ENCODE measurements at regions not wholly inside any gene's neighbourhood (a gene's known extent, or its start where the extent isn't known, plus 50 kb on each side); places are given as distances from the start of the nearest gene placed in this dataset.
"Not testable (repeated sequence)": the region's sequence is repeated elsewhere in the genome, so short reads cannot be mapped to it uniquely, and the experiment has no call there.

DNA sequence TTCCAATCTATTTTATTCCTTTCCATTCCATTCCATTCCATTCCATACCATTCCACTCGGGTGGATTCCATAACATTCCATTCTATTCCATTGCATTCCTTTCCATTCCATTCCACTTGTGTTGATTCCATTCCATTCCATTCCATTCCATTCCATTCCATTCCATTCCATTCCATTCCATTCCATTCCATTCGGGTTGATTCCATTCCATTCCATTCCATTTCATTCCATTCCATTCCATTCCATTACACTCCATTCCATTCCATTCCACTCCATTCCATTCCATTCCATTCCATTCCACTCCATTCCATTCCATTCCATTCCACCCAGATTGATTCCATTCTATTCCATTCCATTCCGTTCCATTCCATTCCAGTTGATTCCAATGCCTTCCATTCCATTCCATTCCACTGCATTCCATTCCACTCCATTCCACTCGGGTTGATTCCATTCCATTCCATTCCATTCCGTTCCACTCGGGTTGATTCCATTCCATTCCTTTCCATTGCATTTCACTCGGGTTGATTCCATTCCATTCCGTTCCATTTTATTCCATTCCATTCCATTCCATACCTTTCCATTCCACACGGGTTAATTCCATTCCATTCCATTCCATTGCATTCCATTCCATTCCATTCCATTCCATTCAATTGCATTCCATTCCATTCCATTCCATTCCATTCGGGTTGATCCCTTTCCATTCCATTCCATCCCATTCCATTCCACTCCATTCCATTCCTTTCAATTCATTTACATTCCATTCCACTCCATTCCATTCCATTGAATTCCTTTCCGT is 168.4 kb downstream of the CWH43 start:
- DNase-seq (ENCODE audit: low spot score): peak; percentile 42

DNA sequence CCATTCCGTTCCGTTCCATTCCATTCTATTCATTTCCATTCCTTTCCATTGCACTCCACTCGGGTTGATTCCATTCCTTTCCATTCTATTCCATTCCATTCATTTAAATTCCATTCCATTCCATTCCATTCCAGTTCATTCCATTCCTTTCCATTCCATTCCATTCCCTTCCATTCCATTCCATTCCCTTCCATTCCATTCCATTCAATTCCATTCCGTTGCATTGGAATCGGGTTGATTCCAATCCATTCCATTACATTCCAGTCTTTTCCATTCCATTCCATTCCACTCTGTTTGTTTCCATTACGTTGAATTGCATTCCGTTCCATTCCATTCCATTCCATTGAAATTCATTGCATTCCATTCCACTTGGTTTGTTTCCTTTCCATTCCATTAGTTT is 169.2 kb downstream of the CWH43 start:
- not testable (repeated sequence) for DNase-seq (ENCODE audit: low spot score)

DNA sequence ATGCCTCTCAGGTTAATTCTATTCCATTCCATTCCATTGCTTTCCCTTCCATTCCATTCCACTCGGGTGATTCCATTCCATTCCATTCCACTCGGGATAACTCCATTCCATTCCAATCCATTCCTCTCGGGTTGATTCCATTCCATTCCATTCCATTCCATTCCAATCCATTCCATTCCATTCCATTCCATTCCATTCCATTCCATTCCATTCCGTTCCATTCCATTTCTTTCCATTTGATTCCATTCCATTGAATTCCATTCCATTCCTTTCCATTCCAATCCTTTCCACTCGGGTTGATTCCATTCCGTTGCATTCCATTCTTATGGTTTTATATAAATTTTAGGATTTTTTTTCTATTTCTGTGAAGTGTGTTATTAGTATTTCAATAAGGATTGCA is 170.2 kb downstream of the CWH43 start:
- not testable (repeated sequence) for DNase-seq (ENCODE audit: low spot score)

DNA sequence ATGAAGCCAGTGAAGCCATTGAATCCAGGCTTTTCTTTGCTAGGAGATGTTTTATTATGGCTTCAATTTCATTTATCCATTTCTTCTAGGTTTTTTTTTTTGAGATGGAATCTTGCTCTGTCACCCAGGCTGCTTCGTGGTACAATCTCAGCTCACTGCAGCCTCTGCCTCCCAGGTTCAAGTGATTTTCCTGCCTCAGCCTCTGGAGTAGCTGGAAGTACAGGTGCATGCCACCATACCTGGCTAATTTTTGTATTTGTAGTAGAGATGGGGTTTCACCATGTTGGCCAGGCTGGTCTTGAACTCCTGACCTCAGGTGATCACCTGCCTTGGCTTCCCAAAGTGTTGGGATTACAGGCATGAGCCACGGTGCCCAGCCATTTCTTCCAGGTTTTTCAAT is 171.6 kb downstream of the CWH43 start:
- DNase-seq (ENCODE audit: low spot score): not testable (repeated sequence)

DNA sequence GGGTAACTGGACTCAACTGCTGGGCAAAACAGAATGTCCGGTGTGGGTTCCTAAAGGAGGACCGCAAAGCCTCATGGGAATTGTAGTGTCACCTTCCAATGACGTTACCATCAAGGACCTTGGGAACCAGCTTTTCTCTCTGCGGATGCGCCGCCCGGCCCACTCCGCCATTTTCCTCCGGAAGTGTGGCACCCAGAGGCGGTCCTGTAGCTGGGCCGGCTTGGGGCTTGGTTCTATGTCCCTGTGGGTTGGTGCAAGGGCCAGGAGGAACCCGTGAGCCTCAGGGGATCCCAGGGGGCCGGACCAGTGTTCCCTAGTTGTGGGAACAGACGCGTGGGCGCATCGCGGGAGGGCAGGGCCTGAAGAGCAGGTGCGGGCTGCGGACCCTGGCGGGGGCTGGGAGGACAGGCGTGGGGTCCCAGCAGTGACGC is 175.1 kb downstream of the CWH43 start:
- DNase-seq (ENCODE audit: low spot score): not testable (repeated sequence)

DNA sequence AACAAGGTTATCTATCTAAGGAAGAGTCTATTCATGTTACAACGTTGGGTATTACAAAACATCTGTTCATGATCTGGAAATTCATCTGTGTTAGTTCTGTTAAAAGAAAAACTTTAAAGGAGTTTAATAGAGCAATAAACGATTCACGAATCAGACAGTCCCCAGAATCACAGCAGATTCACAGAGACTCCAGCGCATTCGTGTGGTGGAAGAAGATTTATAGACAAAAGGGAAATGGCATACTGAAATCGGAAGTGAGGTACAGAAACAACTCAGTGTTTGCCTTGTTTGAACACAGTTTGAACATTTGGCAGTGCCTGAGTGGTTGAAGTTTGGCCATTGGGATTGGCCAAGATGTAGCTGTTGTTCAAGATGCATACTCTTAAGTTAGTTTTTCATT is 178.8 kb downstream of the CWH43 start:
- not testable (repeated sequence) for DNase-seq (ENCODE audit: low spot score)

DNA sequence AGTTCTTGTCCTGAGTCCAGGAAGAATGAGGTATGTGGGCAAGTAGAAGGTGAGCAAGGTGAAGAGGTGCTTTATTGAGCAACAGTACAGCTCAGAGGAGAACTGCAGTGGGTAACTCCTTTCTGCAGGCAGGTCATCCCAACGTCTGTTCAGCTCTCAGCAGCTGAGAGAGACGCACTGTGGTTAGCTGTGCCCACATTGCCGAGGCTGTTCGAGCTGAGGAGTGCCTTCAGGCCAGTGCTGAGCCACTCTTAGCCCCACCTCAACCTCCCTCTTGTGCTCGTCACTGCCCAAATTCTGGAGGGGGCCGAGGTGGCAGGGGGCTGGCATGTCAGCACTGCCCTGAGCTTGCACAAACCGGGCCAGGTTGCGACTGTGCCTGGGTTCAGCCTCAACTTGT is 191.8 kb downstream of the CWH43 start:
- not testable (repeated sequence) for DNase-seq (ENCODE audit: low spot score)

DNA sequence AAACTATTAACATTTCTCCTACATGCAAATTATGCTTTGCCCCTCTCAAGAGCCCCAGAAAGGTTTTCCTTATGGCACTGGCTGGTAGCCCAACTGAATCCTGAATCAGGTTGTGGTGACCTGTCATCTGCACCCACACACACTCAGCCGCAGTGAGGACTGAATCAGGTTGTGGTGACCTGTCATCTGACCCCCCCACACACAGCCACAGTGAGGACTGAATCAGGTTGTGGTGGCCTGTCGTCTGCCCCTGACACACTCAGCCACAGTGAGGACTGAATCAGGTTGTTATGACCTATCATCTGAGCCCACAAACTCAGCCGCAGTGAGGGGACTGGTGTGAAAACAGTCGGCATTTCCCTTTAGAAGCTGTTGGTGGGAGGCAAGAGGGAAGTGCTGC is 195.0 kb downstream of the CWH43 start:
- not testable (repeated sequence) for DNase-seq (ENCODE audit: low spot score)

DNA sequence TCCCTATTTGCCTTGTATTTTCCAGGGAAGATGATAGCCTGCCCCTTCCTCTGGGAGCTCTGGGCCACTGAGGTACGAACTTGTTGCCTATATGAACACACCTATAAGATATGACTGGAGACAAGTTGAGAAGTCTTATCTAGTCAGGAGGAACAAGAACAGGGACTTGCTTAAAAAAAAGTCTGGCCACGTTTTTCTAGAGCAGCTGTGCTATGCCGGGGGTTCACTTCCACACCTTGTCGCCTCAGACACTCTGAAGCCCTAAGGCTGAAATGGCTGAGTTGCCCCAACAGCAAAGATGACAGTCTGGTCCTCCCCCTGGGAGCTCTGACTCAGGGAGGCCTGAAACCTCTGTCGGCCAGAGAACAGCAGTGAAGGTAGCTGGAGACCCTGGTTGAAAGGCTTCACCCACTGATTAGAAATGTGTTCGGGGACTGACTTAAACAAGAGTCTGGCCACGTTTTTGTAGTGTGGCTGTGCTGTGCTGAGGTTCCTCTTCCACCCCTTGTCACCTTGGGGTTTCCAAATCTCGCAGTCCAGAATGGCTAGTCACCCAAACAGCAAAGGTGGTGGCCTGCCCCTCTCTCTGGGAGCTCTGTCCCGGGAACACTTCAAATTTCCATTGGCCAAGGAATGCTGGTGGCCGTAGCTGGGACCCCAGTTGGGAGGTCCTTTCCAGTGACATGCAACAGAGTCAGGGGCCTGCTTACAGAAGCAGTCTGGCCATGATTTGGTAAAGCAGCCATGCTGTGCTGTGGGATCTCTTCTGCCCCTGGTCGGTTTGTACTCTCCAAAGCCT is 225.5 kb downstream of the CWH43 start:
- not testable (repeated sequence) for DNase-seq (ENCODE audit: low spot score)

DNA sequence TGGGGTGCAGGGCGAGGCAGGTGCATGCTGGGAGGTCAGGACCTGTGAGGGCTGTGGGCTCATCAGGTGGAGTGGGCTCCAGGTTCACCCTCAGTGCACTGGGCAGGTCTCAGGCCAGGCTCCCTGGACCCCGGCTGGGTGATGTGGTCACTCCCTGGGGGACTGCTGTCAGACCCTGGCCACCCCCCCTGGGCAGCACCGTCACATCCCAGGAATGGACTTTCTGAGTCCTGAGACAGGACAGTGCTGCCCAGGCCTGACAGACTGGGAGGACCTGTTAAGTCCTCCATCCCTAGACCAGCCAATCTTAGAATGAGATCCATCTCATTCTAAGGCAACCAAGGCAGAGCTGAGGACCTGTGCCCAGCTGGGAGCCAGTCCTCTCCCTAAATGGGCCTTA is 227.2 kb downstream of the CWH43 start:
- not testable (repeated sequence) for DNase-seq (ENCODE audit: low spot score)

DNA sequence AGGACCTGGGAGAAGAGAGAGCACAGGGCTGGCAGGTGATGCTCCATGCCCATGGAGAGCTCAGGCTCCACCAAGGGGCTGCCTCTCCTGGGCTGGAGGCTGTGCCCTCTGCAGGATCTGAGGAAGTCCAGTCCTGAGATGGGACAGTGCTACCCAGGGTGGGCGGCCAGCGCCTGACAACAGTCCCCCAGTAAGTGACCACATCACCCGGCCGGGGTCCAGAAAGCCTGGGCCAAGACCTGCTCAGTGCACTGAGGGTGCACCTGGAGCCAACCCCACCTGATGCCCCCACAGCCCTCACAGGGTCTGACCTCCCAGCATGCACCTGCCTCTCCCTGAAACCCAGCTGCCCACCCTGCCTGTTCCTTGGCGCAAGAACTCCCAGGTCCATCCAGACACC is 227.7 kb downstream of the CWH43 start:
- not testable (repeated sequence) for DNase-seq (ENCODE audit: low spot score)

DNA sequence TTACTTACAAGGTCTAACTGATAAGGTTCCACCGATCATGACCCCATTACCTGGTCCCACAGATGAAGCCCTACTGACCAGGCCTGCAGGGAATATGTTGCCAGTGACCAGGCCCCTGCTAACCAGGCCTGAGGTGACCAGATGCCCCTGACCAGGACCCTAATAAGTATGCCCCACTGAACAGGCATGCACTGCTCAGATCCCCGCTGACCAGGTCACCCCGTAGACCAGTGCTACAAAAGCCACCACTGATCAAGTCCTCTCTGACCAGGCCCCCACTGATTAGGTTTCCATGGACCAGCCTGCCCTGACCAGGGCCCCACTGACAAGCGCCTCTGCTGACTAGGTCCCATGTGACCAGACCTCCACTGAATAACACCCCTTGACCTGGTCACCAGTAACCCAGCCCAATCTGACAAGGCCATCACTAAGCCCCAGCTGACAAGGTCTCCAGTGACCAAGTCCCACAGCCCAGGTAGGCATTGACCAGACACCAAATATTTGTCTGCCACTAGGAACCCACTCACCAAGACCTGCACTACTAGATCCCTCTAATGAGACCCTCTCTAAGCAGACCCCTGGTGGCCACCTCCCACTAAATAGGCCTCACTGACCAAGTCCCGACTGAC is 228.5 kb downstream of the CWH43 start:
- DNase-seq (ENCODE audit: low spot score): not testable (repeated sequence)

DNA sequence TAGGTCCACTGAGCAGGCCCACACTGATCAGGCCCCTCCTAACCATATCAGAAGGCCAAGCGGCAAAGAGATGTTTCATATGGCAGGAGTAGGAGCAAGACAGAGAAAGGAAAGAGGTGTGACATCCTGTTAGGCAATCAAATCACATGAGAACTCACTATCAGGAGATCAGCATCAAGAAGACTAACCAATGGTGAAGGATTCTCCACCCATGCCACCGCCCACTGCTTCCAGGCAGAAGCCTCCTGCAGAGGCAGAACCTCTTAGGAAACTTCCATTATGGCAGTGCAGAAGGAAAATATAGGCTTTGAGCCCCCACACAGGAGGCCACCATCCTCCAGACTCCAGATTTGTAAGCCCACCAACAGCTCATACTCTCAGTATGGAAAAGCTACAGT is 229.0 kb downstream of the CWH43 start:
- not testable (repeated sequence) for DNase-seq (ENCODE audit: low spot score)

DNA sequence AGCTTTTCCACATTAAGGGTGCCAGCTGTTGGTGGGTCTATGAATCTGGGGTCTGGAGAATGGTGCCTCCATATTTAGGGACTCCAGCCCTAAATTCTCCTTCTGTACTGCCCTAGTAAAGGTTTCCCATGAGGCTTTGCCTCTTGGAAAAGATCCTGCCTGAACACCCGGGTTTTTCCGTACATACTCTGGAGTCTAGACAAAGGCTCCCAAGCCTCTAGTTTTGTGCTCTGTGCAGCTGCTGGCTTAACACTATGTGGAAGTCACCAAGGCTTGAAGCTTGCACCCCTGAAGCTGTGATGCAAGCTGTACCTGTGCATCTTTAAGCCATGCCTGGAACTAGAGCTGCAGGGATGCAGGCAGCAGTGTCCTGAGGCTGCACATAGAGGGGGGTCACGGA is 230.5 kb downstream of the CWH43 start:
- not testable (repeated sequence) for DNase-seq (ENCODE audit: low spot score)

DNA sequence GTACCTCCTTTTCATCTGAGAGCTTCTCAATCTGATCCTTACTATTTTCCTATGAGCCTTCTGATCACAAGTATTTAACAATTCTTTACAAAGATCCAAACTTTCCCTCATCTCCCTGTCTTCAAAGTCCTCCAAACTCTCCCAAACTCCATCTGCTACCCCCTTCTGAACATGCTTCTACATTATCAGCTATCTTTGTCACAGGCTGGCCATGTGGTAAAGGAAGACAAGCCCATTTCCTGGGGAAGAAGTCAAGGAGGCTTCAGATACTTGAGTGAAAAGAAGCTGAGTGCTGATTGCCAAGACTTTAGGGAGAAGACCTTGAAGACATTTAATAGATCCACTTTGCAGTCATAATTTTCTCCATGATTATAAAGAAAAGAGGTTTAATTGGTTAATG is 231.4 kb downstream of the CWH43 start:
- DNase-seq (ENCODE audit: low spot score): no peak

DNA sequence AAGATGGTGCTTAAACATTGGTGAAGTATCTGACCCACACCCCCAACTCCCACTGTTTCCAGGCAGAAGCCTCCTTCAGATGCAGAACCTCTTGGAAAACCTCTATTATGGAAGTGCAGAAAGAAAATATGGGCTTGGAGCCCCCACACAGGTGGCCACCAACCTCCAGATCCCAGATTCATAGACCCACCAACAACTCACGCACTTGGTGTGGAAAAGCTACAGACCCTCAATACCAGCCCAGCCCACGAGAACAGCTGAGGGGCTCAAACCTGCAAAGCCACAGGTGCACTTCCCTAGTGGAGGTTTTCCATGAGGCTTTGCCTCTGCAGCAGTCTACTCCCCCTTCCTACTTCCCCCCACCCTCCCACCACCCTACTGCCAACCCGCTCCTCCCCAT is 232.0 kb downstream of the CWH43 start:
- not testable (repeated sequence) for DNase-seq (ENCODE audit: low spot score)

DNA sequence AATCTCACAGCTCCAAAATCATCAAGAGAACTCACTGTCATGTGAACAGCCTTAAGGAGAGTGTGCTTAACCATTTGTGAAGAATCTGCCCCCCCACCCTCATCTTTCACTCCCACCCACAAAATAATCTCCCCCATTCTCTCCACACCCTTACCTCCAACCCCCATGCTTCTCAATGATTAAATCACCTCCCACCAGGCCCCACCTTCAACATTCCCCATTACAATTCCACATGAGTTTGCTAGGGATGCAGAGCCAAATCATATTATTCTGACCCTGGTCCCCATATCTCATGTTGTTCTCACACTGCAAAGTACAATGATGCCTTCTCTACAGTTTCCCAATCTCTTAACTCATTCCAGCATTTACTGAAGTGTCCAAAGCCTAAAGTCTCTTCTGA is 232.9 kb downstream of the CWH43 start:
- DNase-seq (ENCODE audit: low spot score): not testable (repeated sequence)

DNA sequence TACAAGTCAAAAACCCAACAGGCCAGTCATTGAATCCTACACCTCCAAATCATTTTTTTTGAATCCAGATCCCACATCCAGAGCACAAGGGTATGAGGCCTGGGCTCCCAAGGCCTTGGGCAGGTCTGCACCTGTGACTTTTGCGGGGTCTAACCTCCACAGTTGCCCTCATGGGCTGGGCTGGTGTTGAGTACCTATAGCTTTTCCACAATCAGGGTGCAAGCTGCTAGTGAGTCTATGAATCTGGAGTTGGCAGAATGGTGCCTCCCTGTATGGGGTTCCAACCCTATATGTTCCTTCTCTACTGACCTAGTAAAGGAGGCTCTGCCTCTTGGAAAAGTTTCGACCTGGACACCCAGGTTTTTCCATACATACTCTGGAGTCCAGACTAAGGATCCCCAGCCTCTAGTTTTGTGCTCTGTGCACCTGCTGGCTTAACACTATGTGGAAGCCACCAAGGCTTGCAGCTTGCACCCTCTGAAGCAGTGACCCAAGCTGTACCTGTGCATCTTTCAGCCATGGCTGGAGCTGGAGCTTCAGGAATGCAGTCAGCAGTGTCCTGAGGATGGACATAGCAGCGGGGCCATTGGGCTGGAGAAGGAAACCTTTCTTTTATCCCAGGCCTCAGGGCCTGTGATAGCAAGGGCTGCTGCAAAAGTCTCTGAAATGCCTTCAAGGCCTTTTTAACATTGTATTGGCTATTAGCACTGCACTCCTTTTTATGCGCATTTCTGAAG is 233.6 kb downstream of the CWH43 start:
- not testable (repeated sequence) for DNase-seq (ENCODE audit: low spot score)

DNA sequence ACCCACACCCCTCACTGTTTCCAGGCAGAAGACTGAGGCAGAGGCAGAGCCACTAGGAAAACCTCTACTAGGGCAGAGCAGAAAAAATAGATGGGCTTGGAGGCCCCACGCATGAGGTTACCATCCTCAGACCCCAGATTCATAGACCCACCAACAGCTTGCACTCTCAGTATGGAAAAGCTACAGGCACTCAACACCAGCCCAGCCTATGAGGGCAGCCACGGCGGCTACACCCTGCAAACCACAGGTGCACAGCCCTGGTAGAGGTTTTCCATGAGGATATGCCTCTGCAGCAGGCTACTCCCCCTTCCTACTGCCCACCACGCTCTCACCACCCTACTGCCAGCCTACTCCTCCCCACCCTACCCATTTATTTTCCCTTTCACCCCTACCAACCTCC is 235.1 kb downstream of the CWH43 start:
- no peak for DNase-seq (ENCODE audit: low spot score)

DNA sequence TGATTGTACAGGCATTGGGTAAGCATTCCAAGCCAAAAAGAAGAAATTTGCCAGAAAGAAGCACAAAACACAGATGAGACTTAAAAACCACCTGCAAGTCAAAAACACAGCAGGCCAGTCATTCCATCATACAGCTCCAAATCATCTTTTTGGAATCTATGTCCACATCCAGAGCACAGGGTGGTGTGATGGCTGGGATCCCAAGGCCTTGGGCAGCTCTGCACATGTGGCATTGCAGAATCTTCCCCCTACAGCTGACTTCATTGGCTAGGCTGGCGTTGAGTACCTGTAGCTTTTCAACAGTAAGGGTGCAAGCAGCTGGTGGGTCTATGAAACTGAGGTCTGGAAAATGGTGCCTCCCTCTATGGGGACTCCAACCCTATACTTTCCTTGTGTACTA is 236.7 kb downstream of the CWH43 start:
- not testable (repeated sequence) for DNase-seq (ENCODE audit: low spot score)

DNA sequence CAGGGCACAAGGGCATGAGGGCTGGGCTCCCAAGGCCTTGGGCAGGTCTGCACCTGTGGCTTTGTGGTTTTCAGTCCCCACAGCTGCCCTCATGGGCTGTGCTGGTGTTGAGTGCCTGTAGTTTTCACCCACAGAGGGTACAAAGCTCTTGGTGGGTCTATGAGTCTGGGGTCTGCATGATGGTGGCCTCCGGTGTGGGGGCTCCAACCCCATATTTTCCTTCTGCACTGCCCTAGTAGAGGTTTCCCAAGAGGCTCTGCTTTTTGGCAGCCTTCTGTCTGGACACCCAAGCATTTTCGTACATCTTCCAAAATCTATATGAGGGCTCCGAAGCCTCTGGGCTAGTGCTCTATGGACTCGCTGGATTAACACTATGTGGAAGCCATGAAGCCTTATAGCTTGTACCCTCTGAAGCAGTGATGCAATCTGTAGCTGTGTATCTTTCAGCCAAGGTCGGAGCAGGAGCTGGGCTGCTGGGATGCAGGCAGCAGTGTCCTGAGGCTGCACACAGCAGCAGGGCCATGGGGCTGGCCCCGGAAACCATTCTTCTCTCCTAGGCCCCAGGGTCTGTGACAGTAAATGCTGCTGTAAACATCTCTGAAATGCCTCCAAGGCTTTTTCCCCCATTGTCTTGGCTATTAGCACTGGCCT is 240.3 kb downstream of the CWH43 start:
- DNase-seq (ENCODE audit: low spot score): not testable (repeated sequence)

Measured in kidney capillary endothelial cell (primary cell).